HCT116 (cell line): ENCODE measurements at regions not wholly inside any gene's neighbourhood (a gene's known extent, or its start where the extent isn't known, plus 50 kb on each side); places are given as distances from the start of the nearest gene placed in this dataset.

ENCODE experiments used
- ATAC-seq: fragments of 200-7000 bp; cut with Tn5 transposase; 2 replicates; pipeline ENCODE4 v1.9.1; 2020; ENCODE audit warnings: mild to moderate bottlenecking, moderate library complexity
- BruUV-seq: library from RNA; stranded (reverse); fragments of 400-500 nt; replicated peaks from 2 replicates; lab custom pipeline; 2021; lab: Mats Ljungman, UMichigan
- CTCF ChIA-PET: fragments of 300-600 bp; sonication (Branson Sonifier 250); formaldehyde crosslinking; loops from one replicate; lab custom pipeline; 2021; ENCODE audit warnings: antibody characterized with exemption; lab: Charles Lee
- POLR2A ChIA-PET: fragments of 300-600, 350-600 bp; sonication (Branson Sonifier 250); formaldehyde crosslinking; loops from one replicate; lab custom pipeline; 2021; ENCODE audit warnings: antibody characterized with exemption; lab: Charles Lee
- RAD21 ChIA-PET, 2 experiments: fragments of 300-600 bp; sonication (Branson Sonifier 250); formaldehyde crosslinking; loops; one replicate each; lab custom pipeline; 2023; ENCODE audit warnings: low total read pairs in 2 of 2; ENCODE audit not compliant: uncharacterized antibody in 2 of 2, unreplicated experiment in 2 of 2, low non-redundant PET in 1 of 2; lab: Charles Lee
- DNase-seq: peaks from one replicate; pipeline ENCODE4 v3.0.0-alpha.2; 2010; ENCODE audit warnings: low read depth, low spot score
- H2AFZ ChIP-seq: fragments of 200-600 bp; shearing (Covaris generic), sonication (generic); 2 replicates; pipeline ENCODE4 v1.6.1; 2017; ENCODE audit warnings: low read depth, mixed run types, mixed read lengths, antibody characterized with exemption, low read length; ENCODE audit not compliant: poor library complexity, severe bottlenecking
- H3K27ac ChIP-seq: 2 replicates; pipeline ENCODE4 v1.5.1; 2012; ENCODE audit warnings: low read depth, low read length
- H3K27me3 ChIP-seq: fragments of 200-600 bp; sonication (generic); 2 replicates; pipeline ENCODE4 v1.6.1; 2016; ENCODE audit warnings: mixed run types, low read length, mixed read lengths; ENCODE audit not compliant: insufficient read depth
- H3K36me3 ChIP-seq, 2 experiments: fragments of 200-500 bp in 1 of 2; fragments of 200-600 bp in 1 of 2; sonication (Bioruptor generic) in 1 of 2; sonication (generic) in 1 of 2; 2 replicates each; pipeline versions ENCODE4 v1.5.1 to v1.6.1; 2014 to 2016; ENCODE audit warnings: low read length in 2 of 2, inconsistent platforms in 1 of 2, mixed read lengths in 1 of 2, mixed run types in 1 of 2; ENCODE audit not compliant: insufficient read depth in 2 of 2, control insufficient read depth in 1 of 2
- H3K4me1 ChIP-seq, 2 experiments: fragments of 200-600 bp in 1 of 2; sonication (generic) in 1 of 2; 2 replicates each; pipeline versions ENCODE4 v1.5.1 to v1.6.1; 2012 to 2017; ENCODE audit warnings: low read length in 2 of 2, inconsistent platforms in 1 of 2, mild to moderate bottlenecking in 1 of 2, mixed read lengths in 1 of 2, mixed run types in 1 of 2, moderate library complexity in 1 of 2; ENCODE audit not compliant: insufficient read depth in 2 of 2, control insufficient read depth in 1 of 2
- H3K4me2 ChIP-seq: fragments of 200-600 bp; sonication (generic); 2 replicates; pipeline ENCODE4 v1.6.1; 2017; ENCODE audit warnings: mixed run types, low read length, mixed read lengths
- H3K4me3 ChIP-seq, 2 experiments: fragments of 200-600 bp in 1 of 2; sonication (generic) in 1 of 2; replicated peaks in 1 of 2; 2 replicates each; pipeline ENCODE4 v1.5.1; 2011 to 2016; ENCODE audit warnings: low read length in 2 of 2, control low read depth in 1 of 2, low read depth in 1 of 2, mild to moderate bottlenecking in 1 of 2, mixed read lengths in 1 of 2, mixed run types in 1 of 2
- H3K79me2 ChIP-seq: fragments of 200-600 bp; sonication (generic); 2 replicates; pipeline ENCODE4 v1.6.1; 2017; ENCODE audit warnings: mild to moderate bottlenecking, mixed run types, low read length, moderate library complexity, mixed read lengths; ENCODE audit not compliant: insufficient read depth
- H3K9ac ChIP-seq: fragments of 200-600 bp; sonication (generic); 2 replicates; pipeline ENCODE4 v1.6.1; 2016; ENCODE audit warnings: low read length, mixed read lengths
- H3K9me2 ChIP-seq: fragments of 200-600 bp; sonication (generic), shearing (Covaris generic); 2 replicates; pipeline ENCODE4 v1.6.1; 2017; ENCODE audit warnings: mixed run types, mild to moderate bottlenecking, moderate library complexity; ENCODE audit not compliant: insufficient read depth
- H3K9me3 ChIP-seq, 2 experiments: fragments of 200-500 bp in 1 of 2; fragments of 200-600 bp in 1 of 2; sonication (Bioruptor generic) in 1 of 2; sonication (generic) in 1 of 2; 2 replicates each; pipeline ENCODE4 v1.6.1; 2014 to 2017; ENCODE audit warnings: low read length in 2 of 2, mixed read lengths in 2 of 2, inconsistent platforms in 1 of 2, low read depth in 1 of 2, mild to moderate bottlenecking in 1 of 2, mixed run types in 1 of 2, moderate library complexity in 1 of 2; ENCODE audit not compliant: control insufficient read depth in 1 of 2, insufficient read depth in 1 of 2
- H4K20me1 ChIP-seq: fragments of 200-600 bp; sonication (generic), shearing (Covaris generic); 2 replicates; pipeline ENCODE4 v1.6.1; 2017; ENCODE audit warnings: mixed run types, mild to moderate bottlenecking, moderate library complexity; ENCODE audit not compliant: insufficient read depth
- EGR1 ChIP-seq: IDR thresholded peaks from 2 replicates; pipeline ENCODE4 v1.6.1; 2012; ENCODE audit warnings: low read depth
- EZH2 ChIP-seq: fragments of 200-600 bp; sonication (generic); IDR thresholded peaks from 2 replicates; pipeline ENCODE4 v1.6.1; 2017; ENCODE audit warnings: antibody characterized with exemption, mixed run types
- EZH2phosphoT487 ChIP-seq: fragments of 200-600 bp; IDR thresholded peaks from 2 replicates; pipeline ENCODE4 v1.6.1; 2018; ENCODE audit warnings: antibody characterized with exemption, borderline replicate concordance
- FOSL1 ChIP-seq: IDR thresholded peaks from 2 replicates; pipeline ENCODE4 v1.6.1; 2012; ENCODE audit warnings: low read depth
- POLR2AphosphoS5 ChIP-seq: IDR thresholded peaks from 2 replicates; pipeline ENCODE4 v1.6.1; 2011; ENCODE audit warnings: mild to moderate bottlenecking, low read depth, low read length, moderate library complexity
- SRF ChIP-seq: IDR thresholded peaks from 2 replicates; pipeline ENCODE4 v1.6.1; 2012; ENCODE audit warnings: low read depth
- YY1 ChIP-seq: IDR thresholded peaks from 2 replicates; pipeline ENCODE4 v1.6.1; 2011; ENCODE audit warnings: low read length, low read depth, moderate library complexity, mild to moderate bottlenecking; ENCODE audit not compliant: insufficient replicate concordance; ENCODE audit errors: extremely low read depth
- ZNF274 ChIP-seq: fragments of 200-500 bp; sonication (Bioruptor generic); IDR thresholded peaks from 2 replicates; pipeline ENCODE4 v1.6.1; 2014; ENCODE audit warnings: mild to moderate bottlenecking, low read depth, low read length, inconsistent platforms
- intact Hi-C: fragments of 100-400 bp; cut with micrococcal nuclease; formaldehyde crosslinking; loops from 2 replicates; pipeline ENCODE4 v1.10.0; 2022
- TF ChIP-seq, protein P1 (sequence below): IDR thresholded peaks from 2 replicates; pipeline ENCODE4 v1.6.1; 2012; ENCODE audit warnings: low read depth

DNA sequence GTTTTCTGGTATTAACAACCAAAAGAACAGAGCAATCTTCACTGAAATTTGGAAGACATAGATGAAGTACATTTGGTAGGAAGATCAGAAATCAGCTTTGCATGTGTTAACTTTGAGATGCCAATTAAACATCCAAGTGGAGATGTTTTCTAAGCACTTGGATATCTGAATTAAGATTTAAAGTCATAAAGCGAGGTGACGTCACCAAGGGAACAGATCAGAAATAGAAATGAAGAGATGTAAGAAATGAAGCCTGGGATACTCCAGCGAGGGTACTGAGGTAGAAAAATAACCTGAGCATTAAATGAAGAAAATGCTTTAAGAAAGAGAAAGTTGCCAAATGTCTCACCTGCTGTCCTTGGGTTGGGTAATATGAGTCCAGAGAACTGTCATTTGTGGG, 1223.3 kb downstream of the MAT2B start:
- ATAC-seq (no peak), DNase-seq (no peak)
- Histone ChIP-seq H3K9me2 (no peaks in the 10 kb centered on the region), H3K27me3 (no peaks in the 10 kb centered on the region), H3K4me1 (no peaks in the 10 kb centered on the region), H3K9me3 (peaks cover 7 to 22% of the 10 kb centered on the region in 2 experiments; a peak in 3 of 4 replicates), H3K4me3 (no peak overlapping the region), H4K20me1 (no peaks in the 10 kb centered on the region), H3K27ac (no peak overlapping the region), H2AFZ (no peak overlapping the region)
- RAD21 ChIA-PET: no interaction called here
- no TSS peak for BruUV-seq
- CTCF ChIA-PET: no interaction called here
- intact Hi-C loops: no loop called here
- TF ChIP-seq SRF (no peak), EGR1 (no peak), EZH2 (no peak), YY1 (no peak), ZNF274 (no peak), EZH2phosphoT487 (no peak), FOSL1 (no peak), POLR2AphosphoS5 (no peak)
- TF ChIP-seq, protein P1, sequence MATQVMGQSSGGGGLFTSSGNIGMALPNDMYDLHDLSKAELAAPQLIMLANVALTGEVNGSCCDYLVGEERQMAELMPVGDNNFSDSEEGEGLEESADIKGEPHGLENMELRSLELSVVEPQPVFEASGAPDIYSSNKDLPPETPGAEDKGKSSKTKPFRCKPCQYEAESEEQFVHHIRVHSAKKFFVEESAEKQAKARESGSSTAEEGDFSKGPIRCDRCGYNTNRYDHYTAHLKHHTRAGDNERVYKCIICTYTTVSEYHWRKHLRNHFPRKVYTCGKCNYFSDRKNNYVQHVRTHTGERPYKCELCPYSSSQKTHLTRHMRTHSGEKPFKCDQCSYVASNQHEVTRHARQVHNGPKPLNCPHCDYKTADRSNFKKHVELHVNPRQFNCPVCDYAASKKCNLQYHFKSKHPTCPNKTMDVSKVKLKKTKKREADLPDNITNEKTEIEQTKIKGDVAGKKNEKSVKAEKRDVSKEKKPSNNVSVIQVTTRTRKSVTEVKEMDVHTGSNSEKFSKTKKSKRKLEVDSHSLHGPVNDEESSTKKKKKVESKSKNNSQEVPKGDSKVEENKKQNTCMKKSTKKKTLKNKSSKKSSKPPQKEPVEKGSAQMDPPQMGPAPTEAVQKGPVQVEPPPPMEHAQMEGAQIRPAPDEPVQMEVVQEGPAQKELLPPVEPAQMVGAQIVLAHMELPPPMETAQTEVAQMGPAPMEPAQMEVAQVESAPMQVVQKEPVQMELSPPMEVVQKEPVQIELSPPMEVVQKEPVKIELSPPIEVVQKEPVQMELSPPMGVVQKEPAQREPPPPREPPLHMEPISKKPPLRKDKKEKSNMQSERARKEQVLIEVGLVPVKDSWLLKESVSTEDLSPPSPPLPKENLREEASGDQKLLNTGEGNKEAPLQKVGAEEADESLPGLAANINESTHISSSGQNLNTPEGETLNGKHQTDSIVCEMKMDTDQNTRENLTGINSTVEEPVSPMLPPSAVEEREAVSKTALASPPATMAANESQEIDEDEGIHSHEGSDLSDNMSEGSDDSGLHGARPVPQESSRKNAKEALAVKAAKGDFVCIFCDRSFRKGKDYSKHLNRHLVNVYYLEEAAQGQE: no peak
- TF ChIP-seq, all 23 proteins: peak for 0
- POLR2A ChIA-PET: no interaction called here
- H3K4me2 ChIP-seq: no peak overlapping the region
- H3K36me3 ChIP-seq: no peaks in the 10 kb centered on the region
- H3K79me2 ChIP-seq: no peaks in the 10 kb centered on the region
- H3K9ac ChIP-seq: no peak overlapping the region
